ENCODE measurements at regions not wholly inside any gene's neighbourhood (a gene's known extent, or its start where the extent isn't known, plus 50 kb on each side); places are given as distances from the start of the nearest gene placed in this dataset.

- Mint-ChIP-seq H3K36me3 (ENCODE audit: unreplicated experiment) (no peaks in the 10 kb centered on the region), H3K4me3 (ENCODE audit: unreplicated experiment) (no peak overlapping the region), H3K4me1 (ENCODE audit: low read depth, unreplicated experiment) (peaks cover 2% of the 10 kb centered on the region), H3K9me3 (ENCODE audit: unreplicated experiment) (no peaks in the 10 kb centered on the region), H3K27me3 (ENCODE audit: unreplicated experiment) (no peaks in the 10 kb centered on the region), H3K27ac (ENCODE audit: unreplicated experiment) (no peak overlapping the region)
- TF ChIP-seq, protein P1, sequence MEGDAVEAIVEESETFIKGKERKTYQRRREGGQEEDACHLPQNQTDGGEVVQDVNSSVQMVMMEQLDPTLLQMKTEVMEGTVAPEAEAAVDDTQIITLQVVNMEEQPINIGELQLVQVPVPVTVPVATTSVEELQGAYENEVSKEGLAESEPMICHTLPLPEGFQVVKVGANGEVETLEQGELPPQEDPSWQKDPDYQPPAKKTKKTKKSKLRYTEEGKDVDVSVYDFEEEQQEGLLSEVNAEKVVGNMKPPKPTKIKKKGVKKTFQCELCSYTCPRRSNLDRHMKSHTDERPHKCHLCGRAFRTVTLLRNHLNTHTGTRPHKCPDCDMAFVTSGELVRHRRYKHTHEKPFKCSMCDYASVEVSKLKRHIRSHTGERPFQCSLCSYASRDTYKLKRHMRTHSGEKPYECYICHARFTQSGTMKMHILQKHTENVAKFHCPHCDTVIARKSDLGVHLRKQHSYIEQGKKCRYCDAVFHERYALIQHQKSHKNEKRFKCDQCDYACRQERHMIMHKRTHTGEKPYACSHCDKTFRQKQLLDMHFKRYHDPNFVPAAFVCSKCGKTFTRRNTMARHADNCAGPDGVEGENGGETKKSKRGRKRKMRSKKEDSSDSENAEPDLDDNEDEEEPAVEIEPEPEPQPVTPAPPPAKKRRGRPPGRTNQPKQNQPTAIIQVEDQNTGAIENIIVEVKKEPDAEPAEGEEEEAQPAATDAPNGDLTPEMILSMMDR (IDR thresholded peaks at IDR 0.05; ENCODE audit: partially characterized antibody, unreplicated experiment): no peak
- DNase-seq: no peak
These were observed 305.4 kb downstream of the BTBD3 start for GRCh38 chr20:12223057-12223456.

DNA sequence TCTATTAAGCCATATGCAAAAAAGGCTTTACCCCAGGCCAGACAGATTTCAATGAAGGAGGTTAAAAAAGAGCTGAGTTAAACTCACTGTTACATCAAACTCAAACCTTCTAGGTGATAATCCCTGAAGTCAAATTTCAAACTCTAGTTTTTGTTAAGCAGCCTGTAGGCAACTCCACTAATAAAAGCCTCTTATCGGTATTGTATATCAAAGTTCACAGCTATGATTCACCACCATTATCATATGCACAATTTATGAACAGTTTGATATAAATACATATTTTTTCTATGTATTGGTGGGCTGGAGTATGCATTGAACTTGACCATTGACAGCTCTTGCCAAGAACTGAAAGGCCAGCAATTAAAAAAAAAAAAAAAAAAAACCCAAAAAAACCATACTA, 308.2 kb downstream of the BTBD3 start:
- no peaks in the 10 kb centered on the region for H3K9me3 Mint-ChIP-seq (ENCODE audit: unreplicated experiment)
- TF ChIP-seq, protein P1 (IDR thresholded peaks at IDR 0.05; ENCODE audit: partially characterized antibody, unreplicated experiment): no peak
- H3K27ac Mint-ChIP-seq (ENCODE audit: unreplicated experiment): no peak overlapping the region
- H3K36me3 Mint-ChIP-seq (ENCODE audit: unreplicated experiment): no peaks in the 10 kb centered on the region
- no peaks in the 10 kb centered on the region for H3K27me3 Mint-ChIP-seq (ENCODE audit: unreplicated experiment)
- no peak for DNase-seq
- no peaks in the 10 kb centered on the region for H3K4me1 Mint-ChIP-seq (ENCODE audit: low read depth, unreplicated experiment)
- H3K4me3 Mint-ChIP-seq (ENCODE audit: unreplicated experiment): no peak overlapping the region

GRCh38 chr20:12229891-12230290, 312.2 kb downstream of the BTBD3 start:
- no peak for DNase-seq
- no peak overlapping the region for H3K27ac Mint-ChIP-seq (ENCODE audit: unreplicated experiment)
- TF ChIP-seq, protein P1 (IDR thresholded peaks at IDR 0.05; ENCODE audit: partially characterized antibody, unreplicated experiment): no peak
- no peaks in the 10 kb centered on the region for H3K36me3 Mint-ChIP-seq (ENCODE audit: unreplicated experiment)
- no peaks in the 10 kb centered on the region for H3K27me3 Mint-ChIP-seq (ENCODE audit: unreplicated experiment)
- H3K4me3 Mint-ChIP-seq (ENCODE audit: unreplicated experiment): no peak overlapping the region
- H3K4me1 Mint-ChIP-seq (ENCODE audit: low read depth, unreplicated experiment): no peaks in the 10 kb centered on the region
- H3K9me3 Mint-ChIP-seq (ENCODE audit: unreplicated experiment): no peaks in the 10 kb centered on the region

DNA sequence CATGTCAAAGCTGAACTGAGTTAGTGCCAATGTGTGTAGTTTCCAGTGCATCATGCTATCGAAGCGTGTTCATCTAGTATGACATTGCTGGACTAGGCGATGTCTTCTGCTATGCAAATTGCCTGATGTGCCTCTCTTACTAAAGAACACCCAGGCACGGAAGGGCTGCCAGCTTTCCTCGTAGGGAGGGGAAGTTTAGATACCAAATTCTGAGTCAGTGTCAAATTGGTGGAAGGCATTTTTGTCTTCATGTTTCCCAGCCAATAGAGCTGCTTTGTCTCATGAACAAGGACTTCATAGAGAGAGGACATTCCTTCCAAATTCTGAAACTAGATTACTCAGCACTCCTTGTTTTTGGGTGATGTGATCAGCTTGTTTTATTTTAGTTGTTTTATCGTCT, 320.1 kb downstream of the BTBD3 start:
- H3K4me3 Mint-ChIP-seq (ENCODE audit: unreplicated experiment): no peak overlapping the region
- no peaks in the 10 kb centered on the region for H3K27me3 Mint-ChIP-seq (ENCODE audit: unreplicated experiment)
- TF ChIP-seq, protein P1 (IDR thresholded peaks at IDR 0.05; ENCODE audit: partially characterized antibody, unreplicated experiment): no peak
- H3K36me3 Mint-ChIP-seq (ENCODE audit: unreplicated experiment): no peaks in the 10 kb centered on the region
- H3K4me1 Mint-ChIP-seq (ENCODE audit: low read depth, unreplicated experiment): no peaks in the 10 kb centered on the region
- no peaks in the 10 kb centered on the region for H3K9me3 Mint-ChIP-seq (ENCODE audit: unreplicated experiment)
- H3K27ac Mint-ChIP-seq (ENCODE audit: unreplicated experiment): no peak overlapping the region
- no peak for DNase-seq

DNA sequence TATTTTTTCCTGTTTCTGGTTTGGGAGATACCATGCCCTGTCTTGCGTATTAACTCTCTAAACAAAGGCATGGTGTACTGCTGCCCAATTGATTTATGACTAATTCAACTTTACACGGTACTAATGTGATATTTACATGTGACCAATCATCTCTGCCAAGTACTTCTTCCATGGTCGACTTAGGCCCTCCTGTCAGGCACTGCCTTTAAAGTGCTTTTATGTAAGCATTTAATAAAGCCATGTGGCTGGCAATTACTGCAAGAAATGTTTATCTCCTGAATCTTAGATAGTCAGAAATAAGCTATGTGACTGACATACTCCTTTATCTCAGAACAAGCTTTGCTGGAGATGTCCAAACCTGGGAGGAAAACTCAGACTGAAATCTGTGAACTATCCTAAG, 323.4 kb downstream of the BTBD3 start:
- Mint-ChIP-seq H3K27me3 (ENCODE audit: unreplicated experiment) (no peaks in the 10 kb centered on the region), H3K27ac (ENCODE audit: unreplicated experiment) (no peak overlapping the region), H3K9me3 (ENCODE audit: unreplicated experiment) (no peaks in the 10 kb centered on the region), H3K4me3 (ENCODE audit: unreplicated experiment) (no peak overlapping the region), H3K36me3 (ENCODE audit: unreplicated experiment) (no peaks in the 10 kb centered on the region), H3K4me1 (ENCODE audit: low read depth, unreplicated experiment) (no peaks in the 10 kb centered on the region)
- no peak for DNase-seq
- TF ChIP-seq, protein P1 (IDR thresholded peaks at IDR 0.05; ENCODE audit: partially characterized antibody, unreplicated experiment): no peak
